Bronchial epithelial cell (primary cell): ENCODE measurements at regions not wholly inside any gene's neighbourhood (a gene's known extent, or its start where the extent isn't known, plus 50 kb on each side); places are given as distances from the start of the nearest gene placed in this dataset.
"Not testable (repeated sequence)": the region's sequence is repeated elsewhere in the genome, so short reads cannot be mapped to it uniquely, and the experiment has no call there.

Experiments used
- DNase-seq: peaks from one replicate; pipeline ENCODE4 v3.0.0-alpha.2; 2010; ENCODE audit warnings: low read depth
- FAIRE-seq: peaks from 2 replicates; lab custom pipeline; 2011; peaks lifted over from hg19 to GRCh38; lab: Jason Lieb, UNC
- H3K27me3 ChIP-seq: 2 replicates; pipeline ENCODE4 v1.5.1; 2011; ENCODE audit warnings: low read length; ENCODE audit not compliant: control insufficient read depth, insufficient read depth
- H3K36me3 ChIP-seq: 2 replicates; pipeline ENCODE4 v1.5.1; 2011; ENCODE audit warnings: low read length; ENCODE audit not compliant: control insufficient read depth, insufficient read depth
- H3K4me3 ChIP-seq: 2 replicates; pipeline ENCODE4 v1.5.1; 2011; ENCODE audit warnings: mild to moderate bottlenecking, low read depth, low read length, control low read depth
- CTCF ChIP-seq: IDR thresholded peaks from 2 replicates; pipeline ENCODE4 v1.5.1; 2011; ENCODE audit warnings: mild to moderate bottlenecking, moderate library complexity, low read length, control low read depth, inconsistent platforms; ENCODE audit not compliant: insufficient read depth, severe bottlenecking

GRCh38 chr3:46797486-46797885 is 65.8 kb downstream of the MYL3 start:
- DNase-seq (peak; percentile 75), FAIRE-seq (no peak)
- Histone ChIP-seq H3K36me3 (no peaks in the 10 kb centered on the region), H3K4me3 (no peak overlapping the region), H3K27me3 (peaks cover 1% of the 10 kb centered on the region)
- no peak for TF ChIP-seq CTCF

- not testable (repeated sequence) for DNase-seq, H3K4me3 ChIP-seq, H3K36me3 ChIP-seq, H3K27me3 ChIP-seq, FAIRE-seq
These were observed 69.9 kb downstream of the MYL3 start for GRCh38 chr3:46793340-46793739.

- DNase-seq (no peak), FAIRE-seq (no peak)
- TF ChIP-seq CTCF = no peak
- H3K27me3 ChIP-seq = no peaks in the 10 kb centered on the region
- H3K36me3 ChIP-seq = no peaks in the 10 kb centered on the region
- no peak overlapping the region for H3K4me3 ChIP-seq
These were observed 60.4 kb upstream of the PRSS50 start for GRCh38 chr3:46778101-46778500.

DNA sequence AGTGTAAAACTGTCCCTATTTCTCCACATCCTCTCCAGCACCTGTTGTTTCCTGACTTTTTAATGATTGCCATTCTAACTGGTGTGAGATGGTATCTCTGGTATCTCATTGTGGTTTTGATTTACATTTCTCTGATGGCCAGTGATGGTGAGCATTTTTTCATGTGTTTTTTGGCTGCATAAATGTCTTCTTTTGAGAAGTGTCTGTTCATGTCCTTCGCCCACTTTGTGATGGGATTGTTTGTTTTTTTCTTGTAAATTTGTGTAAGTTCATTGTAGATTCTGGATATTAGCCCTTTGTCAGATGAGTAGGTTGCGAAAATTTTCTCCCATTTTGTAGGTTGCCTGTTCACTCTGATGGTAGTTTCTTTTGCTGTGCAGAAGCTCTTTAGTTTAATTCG is 54.8 kb upstream of the PRSS50 start:
- FAIRE-seq, H3K27me3 ChIP-seq, H3K4me3 ChIP-seq, DNase-seq, H3K36me3 ChIP-seq: not testable (repeated sequence)

GRCh38 chr3:46768061-46768460 is 50.4 kb upstream of the PRSS50 start:
- DNase-seq (no peak), FAIRE-seq (no peak)
- Histone ChIP-seq H3K4me3 (no peak overlapping the region), H3K27me3 (no peaks in the 10 kb centered on the region), H3K36me3 (no peaks in the 10 kb centered on the region)
- TF ChIP-seq CTCF = no peak
